Motor neuron (in vitro differentiated cells): ENCODE measurements at regions not wholly inside any gene's neighbourhood (a gene's known extent, or its start where the extent isn't known, plus 50 kb on each side); places are given as distances from the start of the nearest gene placed in this dataset.
"Not testable (repeated sequence)": the region's sequence is repeated elsewhere in the genome, so short reads cannot be mapped to it uniquely, and the experiment has no call there.

Source experiments
- ATAC-seq, 8 experiments: fragments of 200-7000 bp; cut with Tn5 transposase; replicated peaks in 6 of 8; 2 replicates each; pipeline ENCODE4 v1.8.0; 2021; ENCODE audit warnings: mild to moderate bottlenecking in 8 of 8, moderate library complexity in 8 of 8
- H3K27ac ChIP-seq, 2 donors: fragments of 250-450 bp; sonication (Bioruptor Pico); 2 replicates each; pipeline ENCODE4 v1.9.0; 2021; ENCODE audit warnings: antibody characterized with exemption in 2 of 2, mild to moderate bottlenecking in 2 of 2, moderate library complexity in 1 of 2
- H3K4me1 ChIP-seq, 2 donors: fragments of 250-450 bp; sonication (Bioruptor Pico); replicated peaks in 1 of 2; 2 replicates each; pipeline ENCODE4 v1.6.1; 2021; ENCODE audit warnings: antibody characterized with exemption in 2 of 2, mild to moderate bottlenecking in 2 of 2, moderate library complexity in 1 of 2
- H3K4me3 ChIP-seq, 5 donors: fragments of 250-450 bp; sonication (Bioruptor Pico); 2 replicates each; pipeline ENCODE4 v1.9.0; 2021; ENCODE audit warnings: antibody characterized with exemption in 5 of 5, mild to moderate bottlenecking in 5 of 5, moderate library complexity in 4 of 5
- WGBS, 10 experiments: fragments of 450-650 bp; shearing (Covaris generic); methylation state at CpG; one replicate each; pipeline ENCODE4 v1.0.0; 2022; 5-methylcytosine and 5-hydroxymethylcytosine counted together
- in situ Hi-C, 9 experiments: fragments of 400-800 bp; cut with MboI; loops; one replicate each; pipeline ENCODE4 v1.15.0; 2021; ENCODE audit warnings: low sequenced_read_pairs in 9 of 9, low pct_unique_long_range_greater_than_20kb in 2 of 9; ENCODE audit not compliant: unreplicated experiment in 9 of 9

DNA sequence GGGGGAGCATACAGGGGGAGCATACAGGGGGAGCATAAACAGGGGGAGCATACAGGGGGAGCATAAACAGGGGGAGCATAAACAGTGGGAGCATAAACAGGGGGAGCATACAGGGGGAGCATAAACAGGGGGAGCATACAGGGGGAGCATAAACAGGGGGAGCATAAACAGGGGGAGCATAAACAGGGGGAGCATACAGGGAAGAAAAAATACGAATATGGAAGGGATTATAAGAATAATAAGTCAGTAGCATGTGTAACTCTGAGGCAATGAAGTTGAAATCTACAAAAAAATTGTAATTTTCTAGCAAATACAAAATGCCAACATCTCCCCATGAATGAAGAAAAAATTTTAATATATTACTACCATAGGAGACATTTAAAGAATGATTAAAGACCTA is 101.3 kb upstream of the FOXQ1 start:
- ATAC-seq, H3K4me3 ChIP-seq, H3K27ac ChIP-seq, in situ Hi-C loops, H3K4me1 ChIP-seq: not testable (repeated sequence)
- WGBS, 10 experiments = 0 to 20% (median 0%) methylated on average over 1 of the region's 1 CpG; no CpG with 5 or more reads in 6 of the 10 experiments

DNA sequence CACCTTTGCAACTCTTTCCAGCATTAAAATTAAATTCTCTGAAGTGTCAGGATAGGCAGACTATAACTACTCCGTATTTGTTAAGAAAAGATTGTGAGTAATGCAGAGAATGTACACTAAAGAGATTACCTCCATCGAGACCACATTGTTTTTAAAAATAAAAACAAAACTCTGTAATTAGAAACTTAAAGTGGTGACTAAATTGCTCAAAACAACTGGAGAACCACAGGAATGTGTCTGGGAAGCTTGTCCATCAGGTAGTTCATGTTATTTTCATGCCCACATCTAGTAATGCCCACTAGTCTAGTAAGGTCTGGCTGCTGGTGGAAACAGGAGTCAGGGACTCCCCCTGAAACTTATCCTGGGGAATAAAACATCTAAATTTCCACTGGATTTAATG is 103.0 kb upstream of the FOXQ1 start:
- H3K27ac ChIP-seq = no peak overlapping the region
- no peak overlapping the region for H3K4me3 ChIP-seq
- no peak for ATAC-seq
- in situ Hi-C loops = no loop called here
- no peaks in the 10 kb centered on the region for H3K4me1 ChIP-seq
- WGBS, 10 experiments = 14 to 100% (median 54%) methylated on average over 1 to 2 of the region's 2 CpGs; no CpG with 5 or more reads in 3 of the 10 experiments

DNA sequence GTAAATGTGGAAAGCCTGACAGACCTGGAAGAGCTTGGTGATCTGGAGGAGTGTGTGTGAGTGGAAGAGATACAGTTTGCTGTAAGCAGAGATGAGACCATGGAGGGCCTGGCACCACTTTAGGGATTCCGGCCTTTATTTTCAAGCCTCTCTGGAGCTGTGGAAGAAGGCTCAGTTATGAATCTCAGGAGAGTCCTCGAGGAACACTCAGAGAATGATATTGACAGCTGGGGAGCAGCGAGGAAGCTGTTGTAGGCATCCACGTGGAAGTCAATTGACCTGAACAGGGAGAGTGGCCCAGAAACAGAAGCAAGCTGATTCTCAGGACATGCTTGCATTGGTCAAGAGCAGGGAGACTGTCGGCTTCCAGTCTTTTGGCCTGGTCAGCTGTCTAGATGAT is 108.4 kb upstream of the FOXQ1 start:
- no peak for ATAC-seq
- in situ Hi-C loops = no loop called here
- 50 to 100% (median 60%) methylated on average over 1 to 3 of the region's 5 CpGs; no CpG with 5 or more reads in 4 of the 10 experiments for whole genome bisulfite sequencing, 10 experiments
- Histone ChIP-seq H3K4me1 (no peaks in the 10 kb centered on the region), H3K4me3 (no peak overlapping the region), H3K27ac (no peak overlapping the region)

DNA sequence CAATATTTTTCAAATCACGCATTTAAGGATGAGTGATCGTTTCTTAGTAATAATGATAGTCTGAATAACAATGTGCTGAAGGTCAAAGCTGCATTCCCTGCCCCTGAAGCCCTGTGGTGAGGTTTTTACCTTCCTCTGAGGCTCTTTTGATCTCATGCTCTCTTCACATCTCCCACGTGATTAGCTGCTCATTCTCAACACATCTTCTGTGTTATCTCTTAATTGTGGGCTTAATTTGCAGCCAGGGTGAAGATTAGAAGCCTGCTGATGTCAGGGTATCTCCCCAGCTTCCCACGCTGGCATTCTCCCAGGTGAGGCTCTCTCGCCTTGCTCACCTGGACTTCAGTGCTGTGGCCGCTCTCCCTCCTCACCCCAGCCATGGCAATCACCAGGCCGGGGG is 109.7 kb upstream of the FOXQ1 start:
- in situ Hi-C loops = no loop called here
- H3K27ac ChIP-seq = no peak overlapping the region
- WGBS, 10 experiments = 20 to 100% (median 56%) methylated on average over 1 to 7 of the region's 7 CpGs; no CpG with 5 or more reads in 2 of the 10 experiments
- no peaks in the 10 kb centered on the region for H3K4me1 ChIP-seq
- no peak overlapping the region for H3K4me3 ChIP-seq
- no peak for ATAC-seq

DNA sequence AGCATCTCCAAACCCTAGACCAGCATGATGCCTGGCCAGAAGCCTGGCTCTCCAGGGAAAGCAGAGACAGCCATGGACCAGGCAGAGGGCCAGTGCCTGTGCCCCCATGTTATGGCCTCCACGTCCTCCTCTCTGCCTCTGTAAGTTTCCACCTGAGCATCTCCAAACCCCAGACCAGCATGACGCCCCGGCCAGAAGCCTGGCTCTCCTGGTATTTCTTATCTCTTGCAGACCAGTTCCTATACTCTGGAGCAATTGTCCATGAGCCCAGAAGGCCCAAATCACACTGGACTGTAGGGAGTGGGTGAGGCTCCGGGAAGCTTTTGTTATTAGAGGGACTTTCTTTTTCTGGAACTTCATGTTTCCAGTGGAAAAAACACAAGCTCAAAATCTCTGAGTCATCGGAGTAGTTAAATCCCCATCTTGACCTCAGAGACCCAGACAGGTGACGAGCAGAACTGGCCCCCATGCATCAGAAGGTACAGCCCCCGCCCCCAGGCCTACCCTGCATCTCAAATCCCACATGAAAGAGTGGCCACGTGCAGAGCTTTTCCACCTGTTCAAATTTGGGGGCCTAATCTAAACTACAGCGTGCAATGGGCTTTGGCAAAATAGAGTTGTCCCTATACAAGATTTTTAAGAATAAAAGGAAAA is 110.2 kb upstream of the FOXQ1 start:
- Histone ChIP-seq H3K27ac (no peak overlapping the region), H3K4me3 (no peak overlapping the region), H3K4me1 (no peaks in the 10 kb centered on the region)
- 20 to 87% (median 73%) methylated on average over 1 to 8 of the region's 9 CpGs; no CpG with 5 or more reads in 1 of the 10 experiments for WGBS, 10 experiments
- ATAC-seq = no peak
- in situ Hi-C loops = no loop called here

DNA sequence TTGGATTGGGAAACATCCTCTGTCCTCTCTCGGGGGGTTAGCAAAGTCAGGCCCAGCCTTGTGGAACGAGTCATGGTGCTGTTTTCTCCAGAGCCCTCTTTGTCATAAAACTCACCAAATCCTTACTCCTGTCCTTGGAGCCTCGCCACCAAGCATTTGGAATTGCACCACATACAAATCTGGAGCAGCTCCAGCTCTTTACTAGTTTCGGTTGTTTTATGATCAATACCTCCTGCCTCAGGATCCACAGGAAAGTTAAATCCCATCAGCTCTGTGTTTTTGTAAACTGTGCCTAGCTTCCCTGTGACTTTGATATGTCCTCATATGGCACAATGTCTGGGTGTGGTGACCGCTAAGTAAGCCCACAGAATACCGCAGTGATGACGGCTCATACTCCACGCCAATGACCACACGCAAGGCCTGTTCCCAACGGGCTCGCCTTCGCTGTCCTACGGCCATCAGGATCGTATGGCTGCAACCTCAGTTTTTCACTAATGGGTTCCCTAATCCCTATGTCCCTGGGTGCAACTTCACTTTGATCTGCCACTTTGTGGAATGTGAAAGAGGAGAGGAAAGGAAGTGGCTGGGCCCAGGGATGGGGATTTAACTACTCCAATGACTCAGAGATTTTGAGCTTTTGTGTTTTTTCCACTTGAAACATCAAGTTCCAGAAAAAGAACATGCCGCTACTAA is 111.3 kb upstream of the FOXQ1 start:
- in situ Hi-C loops = no loop called here
- peak in 1 of 8 experiments; percentile 80 for ATAC-seq
- no peaks in the 10 kb centered on the region for H3K4me1 ChIP-seq
- H3K4me3 ChIP-seq = no peak overlapping the region
- no peak overlapping the region for H3K27ac ChIP-seq
- WGBS, 10 experiments = 25 to 100% (median 70%) methylated on average over 1 to 11 of the region's 15 CpGs; no CpG with 5 or more reads in 1 of the 10 experiments

DNA sequence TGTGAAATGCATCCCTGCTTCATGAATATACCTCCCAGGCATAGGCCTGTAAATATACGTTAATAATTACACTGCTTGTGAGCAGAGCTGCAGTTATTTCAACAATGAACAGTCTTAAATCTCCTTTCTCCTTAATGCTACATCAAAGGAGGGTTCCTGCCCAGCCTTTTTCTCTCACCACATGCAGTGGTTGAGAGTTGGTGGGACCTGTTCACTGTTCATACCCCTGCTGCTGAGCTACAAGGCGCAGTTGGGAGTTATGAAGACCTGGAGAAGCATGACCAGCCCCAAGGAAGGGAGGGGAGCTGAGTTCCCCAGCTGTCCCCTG is 111.9 kb upstream of the FOXQ1 start:
- 33 to 83% (median 57%) methylated on average over 1 to 2 of the region's 2 CpGs; no CpG with 5 or more reads in 5 of the 10 experiments for WGBS, 10 experiments
- no peak for ATAC-seq
- in situ Hi-C loops = no loop called here
- Histone ChIP-seq H3K4me1 (no peaks in the 10 kb centered on the region), H3K27ac (no peak overlapping the region), H3K4me3 (no peak overlapping the region)

GRCh38 chr6:1197309-1197708 is 114.6 kb upstream of the FOXQ1 start:
- WGBS, 10 experiments = 0 to 100% (median 53%) methylated on average over 1 to 3 of the region's 3 CpGs
- Histone ChIP-seq H3K4me3 (no peak overlapping the region), H3K27ac (no peak overlapping the region), H3K4me1 (no peaks in the 10 kb centered on the region)
- ATAC-seq = no peak
- in situ Hi-C loops = no loop called here

DNA sequence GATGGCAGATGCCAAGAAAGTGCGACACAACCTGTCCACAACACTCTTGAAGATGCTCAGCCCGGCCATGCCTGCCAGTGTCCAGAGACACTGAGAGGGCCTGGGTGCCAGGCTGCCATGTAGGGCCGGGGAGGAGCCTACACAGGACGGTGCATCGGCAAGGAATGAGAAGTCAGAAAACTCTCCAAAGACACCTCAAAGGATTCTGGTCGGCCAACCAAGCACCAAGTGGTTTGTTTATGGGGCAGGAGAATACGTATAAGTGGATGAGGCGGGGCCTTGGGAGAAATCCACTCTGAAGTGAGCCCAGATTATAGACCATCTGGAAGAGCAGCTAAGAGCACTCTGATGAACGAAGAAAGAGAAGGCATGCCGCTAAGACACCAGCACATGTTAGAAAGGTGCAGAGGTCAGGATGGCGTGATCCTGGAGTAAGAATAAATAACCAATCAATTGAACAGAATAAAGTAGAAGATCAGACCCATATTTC is 120.7 kb upstream of the FOXQ1 start:
- in situ Hi-C loops = no loop called here
- 54 to 100% (median 78%) methylated on average over 2 to 10 of the region's 11 CpGs; no CpG with 5 or more reads in 1 of the 10 experiments for WGBS, 10 experiments

DNA sequence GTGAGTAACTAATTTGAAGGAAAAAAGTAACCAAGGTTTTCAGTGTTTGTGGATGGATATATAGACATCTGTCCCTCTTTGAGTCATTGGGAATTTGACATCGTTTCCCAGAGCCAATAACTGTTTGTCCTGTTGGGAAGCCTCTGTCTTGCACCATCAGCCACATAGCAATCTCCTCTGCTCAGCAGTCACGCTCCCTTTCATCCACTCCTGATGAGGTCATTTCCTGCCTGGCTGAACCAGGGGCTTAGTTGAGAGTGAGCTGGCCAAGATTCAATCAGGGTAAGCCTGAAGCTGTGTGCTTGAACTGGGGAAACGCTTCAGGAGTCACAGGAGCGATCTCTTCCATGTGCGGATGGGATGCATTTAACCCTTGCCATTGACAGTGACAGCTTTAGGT is 121.5 kb upstream of the FOXQ1 start:
- Histone ChIP-seq H3K27ac (no peak overlapping the region), H3K4me3 (no peak overlapping the region), H3K4me1 (no peaks in the 10 kb centered on the region)
- WGBS, 10 experiments = 0 to 80% (median 46%) methylated on average over 1 to 5 of the region's 5 CpGs
- in situ Hi-C loops = no loop called here
- peak in 4 of 8 experiments; percentile 42 to 89 (median 48) for ATAC-seq

More for the DNA sequence above, 120.7 kb upstream of the FOXQ1 start:
- ATAC-seq = no peak
- H3K4me1 ChIP-seq = no peaks in the 10 kb centered on the region
- H3K27ac ChIP-seq = no peak overlapping the region
- no peak overlapping the region for H3K4me3 ChIP-seq

- Histone ChIP-seq H3K4me3 (no peak overlapping the region), H3K27ac (no peak overlapping the region), H3K4me1 (no peaks in the 10 kb centered on the region)
- ATAC-seq = no peak
- in situ Hi-C loops = no loop called here
- 40 to 93% (median 71%) methylated on average over 2 to 3 of the region's 3 CpGs; no CpG with 5 or more reads in 1 of the 10 experiments for WGBS, 10 experiments
These were observed 123.7 kb upstream of the FOXQ1 start for GRCh38 chr6:1188199-1188598.

DNA sequence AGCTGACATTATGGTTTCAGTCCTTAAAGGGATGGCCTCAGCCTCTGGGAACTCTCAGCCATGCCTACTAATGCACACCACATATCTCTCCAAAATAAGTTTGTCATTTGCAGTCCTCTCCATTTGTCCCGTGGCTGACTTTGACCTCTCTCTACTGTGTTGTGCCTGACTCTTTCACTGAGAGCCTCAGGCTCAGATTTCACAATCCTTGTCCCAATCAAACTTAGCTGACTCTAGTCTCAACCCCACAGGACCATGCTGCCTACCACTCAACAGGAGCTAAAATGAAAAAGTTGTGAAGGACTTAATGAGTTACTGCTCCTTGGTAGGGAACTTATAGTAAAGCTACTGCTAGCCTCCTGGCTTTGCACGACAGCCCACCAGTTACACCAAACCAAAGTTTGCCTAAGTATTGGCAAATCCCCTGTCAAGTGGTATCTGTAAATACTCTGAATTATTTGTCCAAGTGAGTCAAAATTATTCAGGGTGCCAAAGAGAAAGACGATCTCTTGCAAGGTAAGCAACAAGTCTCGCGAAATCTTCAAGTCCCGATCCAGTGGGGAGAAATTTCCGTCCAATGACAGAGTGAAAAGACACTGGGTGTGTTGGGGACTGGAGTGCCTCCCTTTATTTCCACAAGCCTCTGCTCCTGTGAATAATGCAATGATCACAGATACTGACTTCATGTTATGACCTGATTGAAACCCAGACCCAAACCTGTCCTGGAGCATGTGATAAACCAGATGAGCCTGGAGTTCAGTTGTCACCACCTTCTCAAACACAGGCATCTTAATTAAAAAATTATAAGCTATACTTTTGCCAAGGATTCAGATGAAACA is 124.4 kb upstream of the FOXQ1 start:
- no peak overlapping the region for H3K4me3 ChIP-seq
- no peak for ATAC-seq
- no peak overlapping the region for H3K27ac ChIP-seq
- no peaks in the 10 kb centered on the region for H3K4me1 ChIP-seq
- 63 to 100% (median 77%) methylated on average over 1 to 7 of the region's 7 CpGs; no CpG with 5 or more reads in 1 of the 10 experiments for WGBS, 10 experiments
- in situ Hi-C loops = no loop called here

GRCh38 chr6:1184318-1184717 is 127.6 kb upstream of the FOXQ1 start:
- Histone ChIP-seq H3K27ac (no peak overlapping the region), H3K4me3 (no peak overlapping the region), H3K4me1 (no peaks in the 10 kb centered on the region)
- no peak for ATAC-seq
- in situ Hi-C loops = no loop called here
- 38 to 100% (median 64%) methylated on average over 1 to 4 of the region's 4 CpGs; no CpG with 5 or more reads in 2 of the 10 experiments for WGBS, 10 experiments
